H1 (cell line): ENCODE measurements at regions not wholly inside any gene's neighbourhood (a gene's known extent, or its start where the extent isn't known, plus 50 kb on each side); places are given as distances from the start of the nearest gene placed in this dataset.
A peak's percentile ranks its signal among the peaks of the same experiment; 100 is the strongest.

Source experiments
- CTCF ChIA-PET: fragments of 300-600 bp; sonication (Branson Sonifier 250); formaldehyde crosslinking; loops from one replicate; lab custom pipeline; 2021; ENCODE audit not compliant: partially characterized antibody; lab: Charles Lee
- POLR2A ChIA-PET: fragments of 300-600 bp; sonication (Branson Sonifier 250); formaldehyde crosslinking; loops from one replicate; lab custom pipeline; 2021; ENCODE audit warnings: inconsistent platforms; ENCODE audit not compliant: partially characterized antibody; lab: Charles Lee
- DNase-seq, 2 experiments: peaks; one replicate each; pipeline versions ENCODE4 v3.0.0 to v3.0.0-alpha.2; 2010 to 2022; ENCODE audit warnings: low spot score in 2 of 2, low read depth in 1 of 2, mixed read lengths in 1 of 2
- FAIRE-seq: peaks from 2 replicates; lab custom pipeline; 2011; peaks lifted over from hg19 to GRCh38; lab: Jason Lieb, UNC
- H2AFZ ChIP-seq: 2 replicates; pipeline ENCODE4 v1.8.1; 2012; ENCODE audit warnings: low read length, inconsistent platforms
- H2AK5ac ChIP-seq: 2 replicates; pipeline ENCODE4 v1.6.1; 2013; ENCODE audit warnings: low read depth, low read length
- H2BK120ac ChIP-seq: replicated peaks from 2 replicates; pipeline ENCODE3; 2013; ENCODE audit warnings: low read depth, low read length, inconsistent platforms
- H2BK12ac ChIP-seq: 2 replicates; pipeline ENCODE4 v1.6.1; 2013; ENCODE audit warnings: low read depth, low read length
- H2BK15ac ChIP-seq: 2 replicates; pipeline ENCODE4 v1.6.1; 2013; ENCODE audit warnings: low read length
- H2BK20ac ChIP-seq: 2 replicates; pipeline ENCODE4 v1.6.1; 2013; ENCODE audit warnings: low read length
- H2BK5ac ChIP-seq: 2 replicates; pipeline ENCODE4 v1.6.1; 2013; ENCODE audit warnings: low read depth, low read length
- H3K14ac ChIP-seq: 2 replicates; pipeline ENCODE4 v1.6.1; 2013; ENCODE audit warnings: inconsistent platforms; ENCODE audit not compliant: insufficient read length
- H3K18ac ChIP-seq: 2 replicates; pipeline ENCODE4 v1.6.1; 2013; ENCODE audit warnings: low read length; ENCODE audit errors: extremely low read depth
- H3K23ac ChIP-seq: 2 replicates; pipeline ENCODE4 v1.6.1; 2013; ENCODE audit warnings: inconsistent platforms; ENCODE audit not compliant: insufficient read length
- H3K23me2 ChIP-seq: 2 replicates; pipeline ENCODE4 v1.6.1; 2013; ENCODE audit warnings: low read depth, low read length
- H3K27ac ChIP-seq: 2 replicates; pipeline ENCODE4 v1.6.1; 2011; ENCODE audit warnings: low read depth, low read length, inconsistent platforms
- H3K27me3 ChIP-seq, 4 experiments: replicated peaks in 1 of 4; 1 replicate in 1 of 4; 2 replicates in 3 of 4; pipeline versions ENCODE4 v1.6.1 to v1.8.1; 2011 to 2013; ENCODE audit warnings: low read length in 3 of 4, mild to moderate bottlenecking in 3 of 4, inconsistent platforms in 2 of 4, mixed read lengths in 2 of 4, moderate library complexity in 1 of 4; ENCODE audit not compliant: control insufficient read depth in 3 of 4, insufficient read depth in 3 of 4; ENCODE audit errors: extremely low read depth in 1 of 4
- H3K36me3 ChIP-seq, 4 experiments: 2 replicates each; pipeline versions ENCODE4 v1.6.1 to v1.8.1; 2011 to 2013; ENCODE audit warnings: mild to moderate bottlenecking in 4 of 4, low read length in 3 of 4, moderate library complexity in 2 of 4, control low read depth in 1 of 4, inconsistent platforms in 1 of 4; ENCODE audit not compliant: insufficient read depth in 4 of 4, control insufficient read depth in 2 of 4
- H3K4ac ChIP-seq: replicated peaks from 2 replicates; pipeline ENCODE3; 2013; ENCODE audit warnings: low read length, low read depth, mixed read lengths, inconsistent platforms; ENCODE audit not compliant: insufficient read length
- H3K4me1 ChIP-seq, 4 experiments: replicated peaks in 1 of 4; 1 replicate in 1 of 4; 2 replicates in 3 of 4; pipeline versions ENCODE4 v1.6.1 to v1.8.1; 2011 to 2013; ENCODE audit warnings: low read length in 3 of 4, inconsistent platforms in 2 of 4, mixed read lengths in 1 of 4; ENCODE audit not compliant: insufficient read depth in 4 of 4, control insufficient read depth in 3 of 4
- H3K4me2 ChIP-seq, 2 experiments: 2 replicates each; pipeline versions ENCODE4 v1.6.1 to v1.8.1; 2011 to 2013; ENCODE audit warnings: low read depth in 2 of 2, low read length in 2 of 2, control low read depth in 1 of 2, inconsistent platforms in 1 of 2, mild to moderate bottlenecking in 1 of 2; ENCODE audit not compliant: insufficient read depth in 1 of 2
- H3K4me3 ChIP-seq, 4 experiments: fragments of 200-600, 300-600 bp in 1 of 4; sonication (generic), shearing (Covaris generic), sonication (Bioruptor Twin) in 1 of 4; 2 replicates each; pipeline versions ENCODE4 v1.5.1 to v1.8.1; 2011 to 2016; ENCODE audit warnings: low read length in 4 of 4, low read depth in 3 of 4, control low read depth in 2 of 4, inconsistent platforms in 2 of 4, mild to moderate bottlenecking in 2 of 4, mixed read lengths in 1 of 4, moderate library complexity in 1 of 4; ENCODE audit not compliant: insufficient read depth in 2 of 4; ENCODE audit errors: extremely low read depth in 1 of 4
- H3K56ac ChIP-seq: replicated peaks from 2 replicates; pipeline ENCODE3; 2013; ENCODE audit warnings: low read depth, mild to moderate bottlenecking, mixed read lengths, low read length, inconsistent platforms; ENCODE audit not compliant: insufficient read length
- H3K79me1 ChIP-seq: 2 replicates; pipeline ENCODE4 v1.6.1; 2013; ENCODE audit warnings: low read depth, low read length, control low read depth
- H3K79me2 ChIP-seq, 2 experiments: 2 replicates each; pipeline versions ENCODE4 v1.6.1 to v1.8.1; 2012 to 2013; ENCODE audit warnings: low read length in 2 of 2, mild to moderate bottlenecking in 2 of 2, inconsistent platforms in 1 of 2; ENCODE audit not compliant: insufficient read depth in 2 of 2, control insufficient read depth in 1 of 2
- H3K9ac ChIP-seq, 4 experiments: replicated peaks in 1 of 4; 1 replicate in 1 of 4; 2 replicates in 3 of 4; pipeline versions ENCODE4 v1.6.1 to v1.8.1; 2011 to 2013; ENCODE audit warnings: low read depth in 3 of 4, low read length in 3 of 4, control low read depth in 2 of 4, mild to moderate bottlenecking in 2 of 4, moderate library complexity in 2 of 4, inconsistent platforms in 1 of 4; ENCODE audit errors: extremely low read depth in 1 of 4
- H3K9me3 ChIP-seq, 2 experiments: 2 replicates each; pipeline versions ENCODE4 v1.6.1 to v1.8.1; 2012 to 2013; ENCODE audit warnings: mild to moderate bottlenecking in 2 of 2, moderate library complexity in 2 of 2, control low read depth in 1 of 2, inconsistent platforms in 1 of 2, low read depth in 1 of 2, low read length in 1 of 2, mixed read lengths in 1 of 2; ENCODE audit not compliant: insufficient read depth in 2 of 2
- H4K20me1 ChIP-seq, 2 experiments: replicated peaks in 1 of 2; 2 replicates each; pipeline versions ENCODE3 to v1.8.1; 2011 to 2013; ENCODE audit warnings: inconsistent platforms in 2 of 2, low read length in 2 of 2, mild to moderate bottlenecking in 1 of 2; ENCODE audit not compliant: insufficient read depth in 2 of 2, control insufficient read depth in 1 of 2
- H4K5ac ChIP-seq: 2 replicates; pipeline ENCODE4 v1.6.1; 2013; ENCODE audit warnings: low read length, low read depth, mixed read lengths, inconsistent platforms; ENCODE audit not compliant: insufficient read length
- H4K8ac ChIP-seq: 2 replicates; pipeline ENCODE4 v1.8.0; 2013; ENCODE audit warnings: mild to moderate bottlenecking, moderate library complexity, low read length, inconsistent platforms; ENCODE audit not compliant: insufficient read depth; ENCODE audit errors: extremely low read depth
- H4K91ac ChIP-seq: replicated peaks from 2 replicates; pipeline ENCODE3; 2013; ENCODE audit warnings: low read length, mixed read lengths, inconsistent platforms; ENCODE audit not compliant: insufficient read length
- KDM1A ChIP-seq: fragments of 200-600, 300-600 bp; sonication (generic); IDR thresholded peaks from 2 replicates; pipeline ENCODE4 v1.7.1; 2016; ENCODE audit warnings: mild to moderate bottlenecking, low read length, borderline replicate concordance
- WGBS, 2 experiments: shearing (Covaris generic) in 1 of 2; methylation state at CpG; one replicate each; pipeline versions ENCODE4 v1.1.6 to v1.1.7; 2013 to 2015; ENCODE audit warnings: low lambda C conversion rate in 2 of 2, mixed read lengths in 2 of 2, inconsistent platforms in 1 of 2, low coverage in 1 of 2, missing lambda C conversion rate in 1 of 2; ENCODE audit not compliant: insufficient replicate concordance in 2 of 2, insufficient coverage in 1 of 2, insufficient read length in 1 of 2; ENCODE audit errors: extremely low coverage in 1 of 2, missing lambda C conversion rate in 1 of 2; 5-methylcytosine and 5-hydroxymethylcytosine counted together

DNA sequence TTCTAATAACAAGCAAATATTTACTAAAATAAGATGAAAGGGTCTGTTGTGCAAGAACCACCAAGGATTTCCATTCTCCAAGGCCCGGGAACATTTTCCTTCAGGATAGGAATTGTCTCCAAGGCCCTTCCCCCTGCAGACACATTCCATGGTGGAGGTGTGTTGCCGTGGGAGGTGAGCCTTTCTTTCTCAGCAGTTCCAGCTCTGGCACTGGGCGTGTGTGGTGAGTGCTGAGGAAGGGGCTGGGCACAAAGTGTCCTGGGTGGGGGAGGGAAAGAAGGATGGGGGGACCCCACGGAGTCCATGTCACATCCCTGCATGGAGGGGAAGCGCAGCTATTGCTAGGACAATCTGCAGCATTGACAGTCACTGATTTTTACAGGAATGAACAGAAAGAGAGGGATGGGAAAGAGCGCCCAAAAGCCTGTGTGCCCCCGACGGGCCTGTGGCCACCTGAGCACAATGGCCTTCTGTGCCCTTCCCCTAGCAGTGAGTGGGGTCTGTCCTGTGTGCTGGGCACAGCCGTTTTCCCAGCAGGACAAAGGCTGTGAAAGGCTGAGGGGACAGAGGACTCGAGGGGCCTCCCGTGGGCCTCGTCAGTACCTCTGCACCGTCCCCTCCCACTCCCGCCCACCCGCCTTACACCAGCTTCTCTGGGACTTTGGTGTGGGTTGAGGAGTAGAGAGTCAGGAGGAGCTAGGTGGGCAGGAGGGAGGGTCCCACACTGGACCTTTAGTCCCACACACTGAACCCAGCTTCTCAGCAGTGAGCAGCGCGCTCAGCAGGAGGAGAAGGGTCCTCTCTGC is 79.8 kb downstream of the PTGR3 start:
- H3K36me3 ChIP-seq: no peaks in the 10 kb centered on the region
- ChIA-PET POLR2A (no interaction called here), CTCF (no interaction called here)

More for the DNA sequence above, 79.8 kb downstream of the PTGR3 start:
- Histone ChIP-seq H4K91ac (no peak overlapping the region), H3K79me2 (no peaks in the 10 kb centered on the region), H2BK12ac (no peak overlapping the region), H3K18ac (no peak overlapping the region), H3K23me2 (no peaks in the 10 kb centered on the region), H2AFZ (no peak overlapping the region), H4K8ac (no peak overlapping the region), H3K56ac (no peak overlapping the region), H3K27ac (no peak overlapping the region), H4K5ac (no peak overlapping the region), H3K14ac (no peak overlapping the region), H2BK120ac (no peak overlapping the region), H3K9ac (no peak overlapping the region), H3K4me1 (no peaks in the 10 kb centered on the region), H2AK5ac (no peak overlapping the region), H2BK20ac (no peak overlapping the region), H3K4me3 (no peak overlapping the region), H3K9me3 (no peaks in the 10 kb centered on the region), H2BK5ac (no peak overlapping the region), H3K4ac (no peak overlapping the region), H4K20me1 (peaks cover 0 to 6% of the 10 kb centered on the region in 2 experiments), H2BK15ac (no peak overlapping the region), H3K79me1 (no peaks in the 10 kb centered on the region), H3K4me2 (no peak overlapping the region), H3K23ac (no peak overlapping the region), H3K27me3 (no peaks in the 10 kb centered on the region)
- FAIRE-seq (no peak), DNase-seq (peak in 1 of 2 experiments; percentile 22)
- no peak for TF ChIP-seq KDM1A
- 92% methylated on average over 9 of the region's 17 CpGs; no CpG with 5 or more reads in 1 of the 2 experiments for WGBS, 2 experiments
